ENCODE measurements at regions not wholly inside any gene's neighbourhood (a gene's known extent, or its start where the extent isn't known, plus 50 kb on each side); places are given as distances from the start of the nearest gene placed in this dataset.

- DNase-seq (ENCODE audit: low read depth, low spot score), result no peak
Observed at GRCh38 chr16:85550953-85551924, 61.9 kb upstream of the GSE1 start.

DNA sequence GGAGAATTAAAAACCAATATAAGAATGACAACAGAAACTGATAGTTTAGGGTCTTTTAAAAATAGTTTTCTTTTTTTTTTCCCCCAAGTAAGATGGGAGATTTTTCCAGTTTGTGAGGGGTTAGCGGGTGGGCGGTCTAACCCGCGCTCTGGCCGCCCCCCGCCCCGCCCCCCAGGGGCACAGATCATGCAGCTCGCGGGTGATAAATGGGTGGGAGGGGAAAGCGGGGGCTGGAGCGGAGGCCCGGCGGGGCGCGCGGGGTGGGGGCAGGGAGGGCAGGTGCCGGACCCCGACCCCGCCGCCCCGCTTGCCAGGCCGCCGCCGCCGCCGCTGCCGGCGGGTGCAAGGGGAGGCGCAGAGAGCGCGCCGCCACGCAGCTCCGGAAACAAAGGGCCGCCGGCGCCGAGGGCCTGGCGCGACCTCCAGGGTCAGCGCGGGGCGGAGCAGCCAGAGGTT, 60.1 kb upstream of the GSE1 start:
- no peak for DNase-seq (ENCODE audit: low read depth, low spot score)

DNA sequence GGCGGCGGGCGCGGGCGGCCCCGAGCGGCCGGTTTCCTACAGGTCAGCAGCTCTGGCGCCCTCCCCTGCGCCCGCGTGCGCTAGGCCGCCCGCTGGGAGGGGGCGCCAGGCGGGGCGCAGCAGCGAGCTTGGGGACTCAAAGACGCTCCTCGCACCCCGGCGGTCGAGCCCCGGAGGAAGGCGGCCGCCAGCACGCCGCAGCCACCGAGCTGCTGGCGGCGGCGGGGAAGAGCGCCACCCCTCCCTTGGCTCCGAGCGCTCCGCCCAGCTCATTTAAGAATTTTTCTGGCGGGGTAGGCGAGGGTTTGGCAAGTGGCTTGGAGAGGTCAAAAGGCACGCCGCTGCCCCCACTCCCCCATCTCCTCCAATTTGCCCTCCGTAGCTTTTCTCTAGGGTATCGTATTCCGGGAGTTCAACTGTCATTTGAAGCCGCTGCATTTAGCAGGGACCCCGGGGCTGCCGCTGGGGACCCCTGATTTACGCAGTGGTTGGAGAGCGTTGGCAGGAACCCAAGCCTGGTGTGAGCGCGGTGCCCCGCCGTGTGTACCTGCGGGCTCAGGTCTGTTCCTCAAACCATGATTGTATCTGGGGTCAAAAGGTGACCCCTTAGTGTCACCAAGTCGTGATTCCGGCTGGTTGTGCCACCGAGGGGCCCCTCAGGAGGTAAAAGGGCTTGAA, 59.5 kb upstream of the GSE1 start:
- no peak for DNase-seq (ENCODE audit: low read depth, low spot score)

DNA sequence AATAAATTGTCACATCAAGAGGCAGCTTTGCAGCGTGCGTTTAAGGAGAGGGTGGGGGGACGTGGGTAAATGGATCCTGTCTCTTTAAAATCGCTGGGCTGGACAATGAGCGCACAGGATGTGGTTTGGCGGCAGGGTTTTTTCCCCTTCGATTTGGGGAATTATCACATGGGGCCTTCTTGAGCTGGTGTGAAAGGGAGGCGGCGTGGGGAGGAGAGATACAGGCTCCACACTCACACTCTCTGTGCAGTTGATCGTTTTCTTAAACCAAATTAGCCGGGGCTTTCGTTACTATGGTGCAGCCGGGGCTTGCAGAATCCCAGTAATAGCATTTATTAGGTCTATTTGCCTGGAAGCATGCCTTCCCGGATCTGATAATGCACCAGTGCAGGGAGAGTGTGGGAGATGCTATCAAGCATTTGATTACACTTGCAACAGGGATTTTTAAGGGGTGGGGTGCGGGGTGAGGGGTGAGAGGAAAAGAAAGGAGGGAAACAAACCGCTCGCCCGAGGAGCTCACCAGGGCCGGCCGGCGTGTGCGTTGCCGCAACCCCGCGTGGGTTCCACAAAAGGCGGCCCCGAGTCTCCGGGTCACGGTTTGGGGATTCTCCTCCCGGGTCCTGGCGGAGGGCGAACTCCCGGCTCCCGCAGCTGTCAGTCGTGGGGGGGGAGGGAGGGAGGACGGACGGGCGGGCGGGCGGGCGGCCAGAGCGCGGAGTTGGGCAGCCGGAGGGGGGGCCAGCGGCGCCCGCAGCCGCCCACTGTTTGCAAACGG, 58.8 kb upstream of the GSE1 start:
- no peak for DNase-seq (ENCODE audit: low read depth, low spot score)

- no peak for DNase-seq (ENCODE audit: low read depth, low spot score)
Observed at GRCh38 chr16:85554889-85555718, 58.0 kb upstream of the GSE1 start.

- no peak for DNase-seq (ENCODE audit: low read depth, low spot score)
Observed at GRCh38 chr16:85555719-85556455, 57.2 kb upstream of the GSE1 start.

- no peak for DNase-seq (ENCODE audit: low read depth, low spot score)
Observed at GRCh38 chr16:85556456-85557082, 56.6 kb upstream of the GSE1 start.

- DNase-seq (ENCODE audit: low read depth, low spot score), result no peak
Observed at GRCh38 chr16:85557083-85557970, 55.8 kb upstream of the GSE1 start.

GRCh38 chr16:85557971-85558657, 55.0 kb upstream of the GSE1 start:
- no peak for DNase-seq (ENCODE audit: low read depth, low spot score)

- DNase-seq (ENCODE audit: low read depth, low spot score), result no peak
Observed at GRCh38 chr16:85560932-85561247, 52.2 kb upstream of the GSE1 start.

DNA sequence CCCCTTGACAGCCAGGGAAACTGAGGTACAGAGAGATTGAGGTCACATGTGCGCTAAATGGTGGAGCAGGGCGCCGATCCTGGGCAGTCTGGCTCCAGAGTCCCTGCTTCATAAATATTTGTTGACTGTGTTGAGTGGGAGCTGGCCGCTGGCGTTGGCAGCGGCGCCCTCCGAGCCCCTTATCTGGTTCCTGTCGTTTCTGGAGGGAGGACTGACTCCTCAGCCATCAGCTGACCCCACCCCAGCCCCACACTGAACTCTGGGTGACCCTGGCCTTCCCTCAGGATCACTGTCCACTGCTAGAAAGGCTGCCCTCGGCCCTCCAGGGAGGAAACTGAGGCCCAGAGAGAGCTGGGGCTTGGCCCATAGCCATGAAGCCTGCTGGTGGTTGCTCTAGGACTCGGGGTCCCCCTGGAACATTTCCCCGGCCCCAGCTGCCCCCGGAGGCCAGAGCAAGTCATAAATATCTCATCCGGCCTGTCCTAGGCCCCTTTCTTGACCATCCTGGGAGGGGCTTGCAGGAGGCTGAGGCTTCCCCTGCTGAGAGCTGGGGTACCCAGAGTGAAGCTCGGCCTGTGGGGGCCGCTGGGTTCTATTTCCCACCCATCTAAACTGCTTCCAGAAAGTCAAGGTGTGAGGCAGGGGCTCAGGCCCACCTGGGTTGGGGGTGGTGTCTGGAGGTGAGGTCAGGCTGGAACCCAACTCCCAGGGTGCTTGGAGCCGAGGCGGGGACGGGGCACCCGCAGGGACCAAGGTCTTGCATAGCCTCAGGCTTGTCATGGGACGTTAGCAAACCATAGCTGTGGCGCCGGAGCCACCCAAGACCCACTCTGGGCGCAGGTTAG, 51.7 kb upstream of the GSE1 start:
- DNase-seq (ENCODE audit: low read depth, low spot score), result no peak

GRCh38 chr16:85562093-85562786, 50.9 kb upstream of the GSE1 start:
- no peak for DNase-seq (ENCODE audit: low read depth, low spot score)

DNA sequence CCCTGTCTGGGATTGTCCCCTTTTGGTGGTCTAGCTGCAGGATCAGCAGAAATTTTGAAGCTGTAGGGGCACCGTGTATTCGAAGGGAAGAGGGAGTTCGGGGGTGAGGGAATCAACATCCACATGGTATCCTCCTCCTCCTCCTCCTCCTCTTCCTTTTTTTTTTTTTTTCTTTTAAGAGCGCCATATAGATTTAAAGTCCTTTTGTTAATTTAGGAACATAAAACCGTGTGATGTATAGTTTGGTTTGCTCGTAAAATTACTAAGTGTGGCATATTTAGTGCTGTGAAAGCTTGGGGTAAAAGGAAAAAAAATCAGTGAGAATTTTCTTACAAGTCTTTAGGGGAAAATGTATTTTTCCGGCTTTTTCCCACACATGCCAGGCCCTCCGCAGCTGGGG, 50.1 kb upstream of the GSE1 start:
- no peak for DNase-seq (ENCODE audit: low read depth, low spot score)
